ENCODE measurements at regions not wholly inside any gene's neighbourhood (a gene's known extent, or its start where the extent isn't known, plus 50 kb on each side); places are given as distances from the start of the nearest gene placed in this dataset.

GRCh38 chr22:47437636-47438035 is 675.2 kb downstream of the TBC1D22A start:
- intact Hi-C loops (cut with DNase I; ENCODE audit: low total_unique reads) = no loop called here
- 34 to 54% (median 38%) methylated on average over 3 of the region's 3 CpGs for WGBS, 5 donors
- Histone ChIP-seq H3K27ac (no peak overlapping the region), H3K27me3 (peaks cover 0 to 4% (median 0%) of the 10 kb centered on the region in 3 donors), H3K4me1 (no peaks in the 10 kb centered on the region), H3K36me3 (no peaks in the 10 kb centered on the region), H3K9me3 (peaks cover 0 to 46% (median 40%) of the 10 kb centered on the region in 4 donors), H3K4me3 (no peak overlapping the region)
- TF ChIP-seq POLR2A (IDR thresholded peaks at IDR 0.05) (no peak), CTCF (IDR thresholded peaks at IDR 0.05) (no peak), POLR2AphosphoS5 (IDR thresholded peaks at IDR 0.05) (no peak), EP300 (IDR thresholded peaks at IDR 0.05) (no peak)
- no peak for DNase-seq

DNA sequence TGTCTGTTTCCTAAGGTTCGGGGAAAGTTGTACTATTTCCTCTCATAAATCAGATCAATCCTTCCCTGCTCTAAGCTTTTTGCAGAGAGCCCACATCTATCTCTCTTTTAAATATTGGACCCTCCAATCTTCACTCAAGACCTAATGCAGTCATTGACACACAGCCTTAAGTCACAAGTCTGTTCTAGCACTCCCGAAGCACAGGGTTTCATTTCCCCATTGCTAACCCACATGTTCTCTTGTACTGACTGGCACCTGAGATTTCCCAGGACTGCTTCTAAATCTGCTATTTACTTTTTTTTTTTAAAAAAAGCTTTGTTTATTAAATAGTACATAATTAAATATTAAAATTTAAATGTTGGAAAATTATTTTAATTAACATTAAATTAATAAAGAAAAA is 674.7 kb downstream of the TBC1D22A start:
- peaks cover 0 to 41% (median 35%) of the 10 kb centered on the region in 4 donors for H3K9me3 ChIP-seq
- intact Hi-C loops (cut with DNase I; ENCODE audit: low total_unique reads) = no loop called here
- H3K4me3 ChIP-seq = no peak overlapping the region
- H3K27ac ChIP-seq = no peak overlapping the region
- 77 to 95% (median 86%) methylated on average over 2 of the region's 2 CpGs for WGBS, 5 donors
- no peaks in the 10 kb centered on the region for H3K4me1 ChIP-seq
- TF ChIP-seq EP300 (IDR thresholded peaks at IDR 0.05) (no peak), POLR2A (IDR thresholded peaks at IDR 0.05) (no peak), POLR2AphosphoS5 (IDR thresholded peaks at IDR 0.05) (no peak), CTCF (IDR thresholded peaks at IDR 0.05) (no peak)
- DNase-seq = no peak
- H3K27me3 ChIP-seq = peaks cover 0 to 4% (median 0%) of the 10 kb centered on the region in 3 donors
- H3K36me3 ChIP-seq = no peaks in the 10 kb centered on the region

DNA sequence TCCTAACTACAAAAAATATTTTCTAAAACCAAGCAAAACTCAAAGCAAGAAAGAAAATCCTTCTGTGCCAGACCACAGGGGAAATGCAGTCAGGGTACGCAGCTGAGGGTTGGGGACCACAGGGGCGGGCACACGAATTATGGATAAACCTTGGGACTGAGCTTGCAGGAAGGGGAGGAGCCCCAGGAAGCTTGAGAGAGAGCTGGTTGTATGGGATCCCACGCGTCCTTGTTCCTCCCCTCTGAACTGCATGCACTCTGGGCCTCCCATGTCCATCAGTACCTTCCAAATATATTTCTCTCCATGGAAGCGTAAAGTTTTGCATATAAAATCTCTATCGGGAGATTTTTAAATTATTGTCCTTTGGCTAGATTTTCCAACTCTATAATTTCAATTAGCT is 673.4 kb downstream of the TBC1D22A start:
- DNase-seq = no peak
- TF ChIP-seq POLR2A (IDR thresholded peaks at IDR 0.05) (no peak), POLR2AphosphoS5 (IDR thresholded peaks at IDR 0.05) (no peak), CTCF (IDR thresholded peaks at IDR 0.05) (no peak), EP300 (IDR thresholded peaks at IDR 0.05) (no peak)
- Histone ChIP-seq H3K27me3 (peaks cover 0 to 4% (median 0%) of the 10 kb centered on the region in 3 donors), H3K9me3 (peaks cover 0 to 36% (median 28%) of the 10 kb centered on the region in 4 donors), H3K4me1 (no peaks in the 10 kb centered on the region), H3K36me3 (no peaks in the 10 kb centered on the region), H3K27ac (no peak overlapping the region), H3K4me3 (no peak overlapping the region)
- intact Hi-C loops (cut with DNase I; ENCODE audit: low total_unique reads) = no loop called here
- WGBS, 5 donors = 86 to 95% (median 93%) methylated on average over 7 of the region's 7 CpGs

GRCh38 chr22:47435204-47435487 is 672.7 kb downstream of the TBC1D22A start:
- no peak for DNase-seq
- intact Hi-C loops (cut with DNase I; ENCODE audit: low total_unique reads) = no loop called here
- H3K4me1 ChIP-seq = no peaks in the 10 kb centered on the region
- H3K27ac ChIP-seq = no peak overlapping the region
- WGBS, 5 donors = 56 to 79% (median 75%) methylated on average over 5 of the region's 5 CpGs
- TF ChIP-seq POLR2A (IDR thresholded peaks at IDR 0.05) (no peak), EP300 (IDR thresholded peaks at IDR 0.05) (no peak)
- H3K4me3 ChIP-seq = no peak overlapping the region
- no peaks in the 10 kb centered on the region for H3K36me3 ChIP-seq
- peaks cover 0 to 35% (median 27%) of the 10 kb centered on the region in 4 donors for H3K9me3 ChIP-seq
- peaks cover 0 to 4% (median 0%) of the 10 kb centered on the region in 3 donors for H3K27me3 ChIP-seq

- TF ChIP-seq EP300 (IDR thresholded peaks at IDR 0.05) (no peak), POLR2A (IDR thresholded peaks at IDR 0.05) (no peak), CTCF (IDR thresholded peaks at IDR 0.05) (no peak), POLR2AphosphoS5 (IDR thresholded peaks at IDR 0.05) (no peak)
- intact Hi-C loops (cut with DNase I; ENCODE audit: low total_unique reads) = no loop called here
- WGBS, 5 donors = 84 to 87% (median 87%) methylated on average over 17 of the region's 17 CpGs
- H3K27me3 ChIP-seq = peaks cover 0 to 4% (median 0%) of the 10 kb centered on the region in 3 donors
- H3K27ac ChIP-seq = no peak overlapping the region
- H3K36me3 ChIP-seq = no peaks in the 10 kb centered on the region
- H3K4me3 ChIP-seq = no peak overlapping the region
- no peaks in the 10 kb centered on the region for H3K4me1 ChIP-seq
- DNase-seq = no peak
- H3K9me3 ChIP-seq = peaks cover 0 to 29% (median 25%) of the 10 kb centered on the region in 4 donors
Observed at GRCh38 chr22:47434336-47435203, 672.1 kb downstream of the TBC1D22A start.
